DOHH2 (cell line): ENCODE measurements at regions not wholly inside any gene's neighbourhood (a gene's known extent, or its start where the extent isn't known, plus 50 kb on each side); places are given as distances from the start of the nearest gene placed in this dataset.

Experiments used
- H3F3A ChIP-seq: fragments of 200-600 bp; sonication (generic), shearing (Covaris generic); 2 replicates; pipeline ENCODE4 v1.6.0; 2016; ENCODE audit warnings: antibody characterized with exemption, mild to moderate bottlenecking; ENCODE audit not compliant: control insufficient read depth, insufficient read depth
- H3K27ac ChIP-seq: fragments of 200-600 bp; sonication (generic); 2 replicates; pipeline ENCODE4 v1.5.1; 2014; ENCODE audit warnings: low read depth, mild to moderate bottlenecking, low read length, moderate library complexity
- H3K27me3 ChIP-seq: fragments of 200-600 bp; sonication (generic); 2 replicates; pipeline ENCODE4 v1.6.1; 2014; ENCODE audit warnings: mild to moderate bottlenecking, low read length, mixed read lengths; ENCODE audit not compliant: control insufficient read depth
- H3K36me3 ChIP-seq: fragments of 200-600 bp; sonication (generic); 2 replicates; pipeline ENCODE4 v1.6.1; 2014; ENCODE audit warnings: mild to moderate bottlenecking, low read length, moderate library complexity, mixed read lengths; ENCODE audit not compliant: control insufficient read depth
- H3K4me1 ChIP-seq: fragments of 200-600 bp; sonication (generic); 2 replicates; pipeline ENCODE4 v1.6.1; 2014; ENCODE audit warnings: mild to moderate bottlenecking, low read length, mixed read lengths; ENCODE audit not compliant: control insufficient read depth
- H3K4me2 ChIP-seq: fragments of 200-600 bp; sonication (generic); 2 replicates; pipeline ENCODE4 v1.6.0; 2014; ENCODE audit warnings: mild to moderate bottlenecking, low read length, moderate library complexity
- H3K4me3 ChIP-seq: fragments of 200-600 bp; sonication (generic); 2 replicates; pipeline ENCODE4 v1.5.1; 2014; ENCODE audit warnings: mild to moderate bottlenecking, low read length, mixed read lengths
- H3K79me2 ChIP-seq: fragments of 200-600 bp; sonication (generic); 2 replicates; pipeline ENCODE4 v1.6.1; 2014; ENCODE audit warnings: mild to moderate bottlenecking, low read length, mixed read lengths; ENCODE audit not compliant: control insufficient read depth
- H3K9me2 ChIP-seq: fragments of 200-600 bp; sonication (generic); replicated peaks from 2 replicates; pipeline ENCODE4 v1.6.1; 2014; ENCODE audit warnings: mild to moderate bottlenecking, low read length, mixed read lengths; ENCODE audit not compliant: control insufficient read depth
- H3K9me3 ChIP-seq: fragments of 200-600 bp; sonication (generic); 2 replicates; pipeline ENCODE4 v1.6.1; 2014; ENCODE audit warnings: antibody characterized with exemption, low read length, mixed read lengths; ENCODE audit not compliant: control insufficient read depth, insufficient read depth
- H4K20me1 ChIP-seq: fragments of 200-600 bp; sonication (generic); 2 replicates; pipeline ENCODE4 v1.6.0; 2014; ENCODE audit warnings: low read depth, mild to moderate bottlenecking, antibody characterized with exemption, low read length, moderate library complexity; ENCODE audit not compliant: control insufficient read depth, insufficient read depth
- CTCF ChIP-seq: fragments of 200-600 bp; sonication (generic); IDR thresholded peaks from one replicate; pipeline ENCODE4 v1.5.1; 2014; ENCODE audit warnings: antibody characterized with exemption, mild to moderate bottlenecking, low read depth, low read length; ENCODE audit not compliant: poor library complexity, severe bottlenecking
- EZH2phosphoT487 ChIP-seq: fragments of 200-600 bp; sonication (generic); IDR thresholded peaks from 2 replicates; pipeline ENCODE4 v1.6.1; 2017; ENCODE audit warnings: borderline replicate concordance, mild to moderate bottlenecking, antibody characterized with exemption, low read length, moderate library complexity, mixed read lengths

GRCh38 chr5:128673411-128673957 lies 135.4 kb upstream of the FBN2 start:
- no peak for TF ChIP-seq EZH2phosphoT487
- no peak for TF ChIP-seq CTCF
- no peaks in the 10 kb centered on the region for H3K79me2 ChIP-seq
- no peak overlapping the region for H3K4me3 ChIP-seq
- H3F3A ChIP-seq, result no peaks in the 10 kb centered on the region
- no peaks in the 10 kb centered on the region for H3K36me3 ChIP-seq
- H3K9me3 ChIP-seq, result no peaks in the 10 kb centered on the region
- H3K4me1 ChIP-seq, result no peaks in the 10 kb centered on the region
- H3K27ac ChIP-seq, result no peak overlapping the region
- no peak overlapping the region for H3K4me2 ChIP-seq
- no peaks in the 10 kb centered on the region for H3K27me3 ChIP-seq
- no peaks in the 10 kb centered on the region for H3K9me2 ChIP-seq
- H4K20me1 ChIP-seq, result no peaks in the 10 kb centered on the region

- TF ChIP-seq EZH2phosphoT487 (no peak), CTCF (no peak)
- Histone ChIP-seq H3K9me3 (no peaks in the 10 kb centered on the region), H3K27ac (no peak overlapping the region), H3K9me2 (no peaks in the 10 kb centered on the region), H3K79me2 (no peaks in the 10 kb centered on the region), H3K4me2 (no peak overlapping the region), H4K20me1 (no peaks in the 10 kb centered on the region), H3K4me1 (no peaks in the 10 kb centered on the region), H3K27me3 (no peaks in the 10 kb centered on the region), H3K36me3 (no peaks in the 10 kb centered on the region), H3F3A (no peaks in the 10 kb centered on the region), H3K4me3 (no peak overlapping the region)
These were observed 135.9 kb upstream of the FBN2 start for GRCh38 chr5:128673970-128674369.

GRCh38 chr5:128674837-128675446 lies 136.9 kb upstream of the FBN2 start:
- no peak for TF ChIP-seq EZH2phosphoT487
- TF ChIP-seq CTCF, result peak; percentile 73
- Histone ChIP-seq H3K9me2 (no peaks in the 10 kb centered on the region), H4K20me1 (no peaks in the 10 kb centered on the region), H3K9me3 (no peaks in the 10 kb centered on the region), H3K36me3 (no peaks in the 10 kb centered on the region), H3K27me3 (no peaks in the 10 kb centered on the region), H3K4me3 (no peak overlapping the region), H3K4me1 (no peaks in the 10 kb centered on the region), H3K27ac (no peak overlapping the region), H3F3A (no peaks in the 10 kb centered on the region), H3K4me2 (no peak overlapping the region), H3K79me2 (no peaks in the 10 kb centered on the region)
